ENCODE measurements at regions not wholly inside any gene's neighbourhood (a gene's known extent, or its start where the extent isn't known, plus 50 kb on each side); places are given as distances from the start of the nearest gene placed in this dataset.
"Not testable (repeated sequence)": the region's sequence is repeated elsewhere in the genome, so short reads cannot be mapped to it uniquely, and the experiment has no call there.

GRCh38 chr12:83505586-83505985, 818.9 kb downstream of the TMTC2 start:
- Histone ChIP-seq H3K4me1 (ENCODE audit: control insufficient read depth, insufficient read depth, low read length) (no peaks in the 10 kb centered on the region), H3K4me3 (ENCODE audit: low read depth, low read length) (no peak overlapping the region), H3K27ac (ENCODE audit: extremely low read depth, low read depth, low read length) (no peak overlapping the region), H3K9me3 (ENCODE audit: control insufficient read depth, insufficient read depth, low read depth, low read length) (no peaks in the 10 kb centered on the region), H3K36me3 (ENCODE audit: control insufficient read depth in 2 of 2, insufficient read depth in 1 of 2, low read length in 2 of 2) (no peaks in the 10 kb centered on the region)
- TF ChIP-seq ZNF354C (tag by site-specific recombination; IDR thresholded peaks at IDR 0.05; ENCODE audit: borderline replicate concordance, low read depth) (no peak), KLF16 (tag by site-specific recombination; IDR thresholded peaks at IDR 0.05) (no peak), AEBP2 (tag by site-specific recombination; IDR thresholded peaks at IDR 0.05; ENCODE audit: borderline replicate concordance) (no peak), ZNF677 (tag by site-specific recombination; IDR thresholded peaks at IDR 0.05) (no peak), ZSCAN23 (tag by site-specific recombination; IDR thresholded peaks at IDR 0.05) (no peak), ZNF843 (tag by site-specific recombination; IDR thresholded peaks at IDR 0.05) (no peak), ZBTB7A (tag by site-specific recombination; IDR thresholded peaks at IDR 0.05; ENCODE audit: low read depth) (no peak)
- POLR2A ChIA-PET = no interaction called here
- CTCF ChIA-PET = no interaction called here

GRCh38 chr12:83499894-83500293, 813.2 kb downstream of the TMTC2 start:
- H3K4me3 ChIP-seq (ENCODE audit: low read depth, low read length); CTCF ChIA-PET; H3K4me1 ChIP-seq (ENCODE audit: control insufficient read depth, insufficient read depth, low read length); H3K27ac ChIP-seq (ENCODE audit: extremely low read depth, low read depth, low read length); POLR2A ChIA-PET; H3K36me3 ChIP-seq (ENCODE audit: control insufficient read depth in 2 of 2, insufficient read depth in 1 of 2, low read length in 2 of 2); H3K9me3 ChIP-seq (ENCODE audit: control insufficient read depth, insufficient read depth, low read depth, low read length): not testable (repeated sequence)
- TF ChIP-seq ZNF585B (tag by site-specific recombination; IDR thresholded peaks at IDR 0.05) = peak; percentile 71

- POLR2A ChIA-PET = no interaction called here
- CTCF ChIA-PET = no interaction called here
- no peak overlapping the region for H3K27ac ChIP-seq (ENCODE audit: extremely low read depth, low read depth, low read length)
- H3K36me3 ChIP-seq (ENCODE audit: control insufficient read depth in 2 of 2, insufficient read depth in 1 of 2, low read length in 2 of 2) = no peaks in the 10 kb centered on the region
- H3K4me1 ChIP-seq (ENCODE audit: control insufficient read depth, insufficient read depth, low read length) = no peaks in the 10 kb centered on the region
- H3K4me3 ChIP-seq (ENCODE audit: low read depth, low read length) = no peak overlapping the region
- H3K9me3 ChIP-seq (ENCODE audit: control insufficient read depth, insufficient read depth, low read depth, low read length) = no peaks in the 10 kb centered on the region
- TF ChIP-seq ZBTB10 (tag by site-specific recombination; IDR thresholded peaks at IDR 0.05) = no peak
These were observed 791.0 kb downstream of the TMTC2 start for GRCh38 chr12:83477696-83478095.

GRCh38 chr12:83476695-83477690, 790.3 kb downstream of the TMTC2 start:
- no peaks in the 10 kb centered on the region for H3K36me3 ChIP-seq (ENCODE audit: control insufficient read depth in 2 of 2, insufficient read depth in 1 of 2, low read length in 2 of 2)
- no peaks in the 10 kb centered on the region for H3K4me1 ChIP-seq (ENCODE audit: control insufficient read depth, insufficient read depth, low read length)
- no peaks in the 10 kb centered on the region for H3K9me3 ChIP-seq (ENCODE audit: control insufficient read depth, insufficient read depth, low read depth, low read length)
- CTCF ChIA-PET = no interaction called here
- H3K27ac ChIP-seq (ENCODE audit: extremely low read depth, low read depth, low read length) = no peak overlapping the region
- no peak overlapping the region for H3K4me3 ChIP-seq (ENCODE audit: low read depth, low read length)
- POLR2A ChIA-PET = no interaction called here
- TF ChIP-seq ZNF629 (tag by site-specific recombination; IDR thresholded peaks at IDR 0.05) (no peak), KLF9 (tag by site-specific recombination; IDR thresholded peaks at IDR 0.05; ENCODE audit: low read depth) (no peak), ZNF658 (tag by site-specific recombination; IDR thresholded peaks at IDR 0.05) (no peak), ZNF830 (tag by site-specific recombination; IDR thresholded peaks at IDR 0.05; ENCODE audit: low read depth) (no peak), ZNF223 (tag by site-specific recombination; IDR thresholded peaks at IDR 0.05) (no peak), PATZ1 (tag by site-specific recombination; IDR thresholded peaks at IDR 0.05) (no peak), TSHZ1 (tag by site-specific recombination; IDR thresholded peaks at IDR 0.05; ENCODE audit: borderline replicate concordance) (no peak), ZNF423 (tag by site-specific recombination; IDR thresholded peaks at IDR 0.05) (no peak)
